PC-3 (cell line): ENCODE measurements at regions not wholly inside any gene's neighbourhood (a gene's known extent, or its start where the extent isn't known, plus 50 kb on each side); places are given as distances from the start of the nearest gene placed in this dataset.

Experiments
- ATAC-seq: fragments of 200-7000 bp; cut with Tn5 transposase; 2 replicates; pipeline ENCODE4 v1.9.1; 2020; ENCODE audit warnings: mild to moderate bottlenecking, moderate library complexity
- BruUV-seq: library from RNA; stranded (reverse); fragments of 400-500 nt; replicated peaks from 2 replicates; lab custom pipeline; 2021; lab: Mats Ljungman, UMichigan
- CTCF ChIA-PET: fragments of 300-600 bp; sonication (Branson Sonifier 250); formaldehyde crosslinking; loops from one replicate; lab custom pipeline; 2022; ENCODE audit warnings: antibody characterized with exemption; lab: Charles Lee
- POLR2A ChIA-PET: fragments of 300-600 bp; sonication (Branson Sonifier 250); formaldehyde crosslinking; loops from one replicate; lab custom pipeline; 2022; ENCODE audit warnings: antibody characterized with exemption; ENCODE audit not compliant: unreplicated experiment; lab: Charles Lee
- DNase-seq: peaks from one replicate; pipeline ENCODE4 v3.0.0-alpha.2; 2015
- H2AFZ ChIP-seq: fragments of 300-600 bp; sonication (generic); 2 replicates; pipeline ENCODE4 v1.6.0; 2016; ENCODE audit warnings: antibody characterized with exemption, low read length
- H3F3A ChIP-seq: fragments of 300-600 bp; sonication (generic); one replicate; pipeline ENCODE4 v1.6.0; 2017; ENCODE audit warnings: antibody characterized with exemption, low read length, control low read depth, mild to moderate bottlenecking; ENCODE audit not compliant: unreplicated experiment
- H3K27ac ChIP-seq: fragments of 300-600 bp; sonication (generic); 2 replicates; pipeline ENCODE4 v1.5.1; 2016; ENCODE audit warnings: mild to moderate bottlenecking, low read length
- H3K27me3 ChIP-seq: fragments of 300-600 bp; sonication (generic); 2 replicates; pipeline ENCODE4 v1.6.1; 2016; ENCODE audit warnings: low read length, mixed read lengths
- H3K36me3 ChIP-seq: fragments of 300-600 bp; sonication (generic); 2 replicates; pipeline ENCODE4 v1.6.1; 2016; ENCODE audit warnings: low read depth, mixed run types, low read length, mixed read lengths
- H3K4me1 ChIP-seq: fragments of 300-600 bp; sonication (generic); 2 replicates; pipeline ENCODE4 v1.5.1; 2016; ENCODE audit warnings: low read length; ENCODE audit not compliant: insufficient read depth
- H3K4me2 ChIP-seq: fragments of 300-600 bp; sonication (generic); 2 replicates; pipeline ENCODE4 v1.6.0; 2016; ENCODE audit warnings: low read length
- H3K4me3 ChIP-seq: fragments of 300-600 bp; sonication (generic); 2 replicates; pipeline ENCODE4 v1.5.1; 2016; ENCODE audit warnings: mild to moderate bottlenecking, low read length, mixed read lengths
- H3K79me2 ChIP-seq: fragments of 300-600 bp; sonication (generic); 2 replicates; pipeline ENCODE4 v1.6.1; 2017; ENCODE audit warnings: low read length, mixed read lengths
- H3K9ac ChIP-seq: fragments of 300-600 bp; sonication (generic); 2 replicates; pipeline ENCODE4 v1.6.0; 2016; ENCODE audit warnings: mild to moderate bottlenecking, low read length
- H3K9me2 ChIP-seq: fragments of 300-600 bp; sonication (generic); replicated peaks from 2 replicates; pipeline ENCODE4 v1.6.1; 2016; ENCODE audit warnings: mixed run types, low read length, mixed read lengths
- H3K9me3 ChIP-seq: fragments of 300-600 bp; sonication (generic); 2 replicates; pipeline ENCODE4 v1.6.1; 2016; ENCODE audit warnings: low read length, mixed read lengths
- H4K20me1 ChIP-seq: fragments of 300-600 bp; sonication (generic); 2 replicates; pipeline ENCODE4 v1.6.1; 2016; ENCODE audit warnings: low read length, mixed read lengths
- CTCF ChIP-seq: fragments of 300-600 bp; sonication (generic); conservative IDR thresholded peaks from 2 replicates; pipeline ENCODE4 v1.5.1; 2017; ENCODE audit warnings: antibody characterized with exemption, low read depth, mild to moderate bottlenecking, low read length
- EZH2 ChIP-seq: fragments of 300-600 bp; sonication (generic); IDR thresholded peaks from one replicate; pipeline ENCODE4 v1.6.1; 2017; ENCODE audit warnings: antibody characterized with exemption, mild to moderate bottlenecking, low read length; ENCODE audit not compliant: unreplicated experiment
- EZH2phosphoT487 ChIP-seq: fragments of 300-600 bp; sonication (generic); IDR thresholded peaks from 2 replicates; pipeline ENCODE4 v1.6.1; 2018; ENCODE audit warnings: mild to moderate bottlenecking, antibody characterized with exemption, low read length, borderline replicate concordance
- intact Hi-C: fragments of 100-400 bp; cut with micrococcal nuclease; formaldehyde crosslinking; loops from 2 replicates; pipeline ENCODE4 v1.9.0; 2023

GRCh38 chr5:29882036-29882435 lies 1311.5 kb upstream of the CDH6 start:
- ChIA-PET POLR2A (no interaction called here), CTCF (no interaction called here)
- H3K9me3 ChIP-seq = no peaks in the 10 kb centered on the region
- no TSS peak for BruUV-seq
- no peak for DNase-seq
- no peaks in the 10 kb centered on the region for H3K4me1 ChIP-seq
- no peaks in the 10 kb centered on the region for H3K9me2 ChIP-seq
- H3K4me3 ChIP-seq = no peak overlapping the region
- H3K9ac ChIP-seq = no peak overlapping the region
- no peaks in the 10 kb centered on the region for H4K20me1 ChIP-seq
- no peaks in the 10 kb centered on the region for H3K79me2 ChIP-seq
- no peak for ATAC-seq
- no peak for TF ChIP-seq CTCF
- TF ChIP-seq EZH2 = no peak
- no peak for TF ChIP-seq EZH2phosphoT487
- H3K4me2 ChIP-seq = no peak overlapping the region
- no peaks in the 10 kb centered on the region for H3K36me3 ChIP-seq
- H3K27ac ChIP-seq = no peak overlapping the region
- H2AFZ ChIP-seq = no peak overlapping the region
- intact Hi-C loops = no loop called here
- no peaks in the 10 kb centered on the region for H3F3A ChIP-seq
- no peaks in the 10 kb centered on the region for H3K27me3 ChIP-seq

- Histone ChIP-seq H3K36me3 (no peaks in the 10 kb centered on the region), H3K9me3 (no peaks in the 10 kb centered on the region), H3K4me3 (no peak overlapping the region), H3K4me1 (no peaks in the 10 kb centered on the region), H3K9ac (no peak overlapping the region), H3K79me2 (no peaks in the 10 kb centered on the region), H3K27me3 (no peaks in the 10 kb centered on the region), H3K4me2 (no peak overlapping the region), H4K20me1 (no peaks in the 10 kb centered on the region), H3K27ac (no peak overlapping the region), H3F3A (no peaks in the 10 kb centered on the region), H3K9me2 (no peaks in the 10 kb centered on the region), H2AFZ (no peak overlapping the region)
- intact Hi-C loops = no loop called here
- no TSS peak for BruUV-seq
- no peak for TF ChIP-seq EZH2
- no peak for ATAC-seq
- ChIA-PET POLR2A (no interaction called here), CTCF (no interaction called here)
- no peak for DNase-seq
Measured at GRCh38 chr5:29879401-29879800, 1314.1 kb upstream of the CDH6 start.

- ChIA-PET CTCF (no interaction called here), POLR2A (no interaction called here)
- H3K27ac ChIP-seq = no peak overlapping the region
- no peak overlapping the region for H3K4me2 ChIP-seq
- no peak overlapping the region for H2AFZ ChIP-seq
- ATAC-seq (no peak), DNase-seq (no peak)
- no peaks in the 10 kb centered on the region for H4K20me1 ChIP-seq
- TF ChIP-seq EZH2phosphoT487 = no peak
- TF ChIP-seq CTCF = no peak
- no peak for TF ChIP-seq EZH2
- no peaks in the 10 kb centered on the region for H3K36me3 ChIP-seq
- H3K4me3 ChIP-seq = no peak overlapping the region
- no peaks in the 10 kb centered on the region for H3K9me3 ChIP-seq
- H3K27me3 ChIP-seq = no peaks in the 10 kb centered on the region
- no TSS peak for BruUV-seq
- no peaks in the 10 kb centered on the region for H3K79me2 ChIP-seq
- no peak overlapping the region for H3K9ac ChIP-seq
- H3F3A ChIP-seq = no peaks in the 10 kb centered on the region
- H3K9me2 ChIP-seq = no peaks in the 10 kb centered on the region
- intact Hi-C loops = no loop called here
- no peaks in the 10 kb centered on the region for H3K4me1 ChIP-seq
Measured at GRCh38 chr5:29878599-29878998, 1314.9 kb upstream of the CDH6 start.
